HG02623 (cell line): ENCODE measurements at regions not wholly inside any gene's neighbourhood (a gene's known extent, or its start where the extent isn't known, plus 50 kb on each side); places are given as distances from the start of the nearest gene placed in this dataset.

Source experiments
- ATAC-seq: cut with Tn5 transposase; IDR thresholded peaks from one replicate; pipeline ENCODE4 v1.9.1; 2021; ENCODE audit warnings: moderate library complexity; ENCODE audit not compliant: unreplicated experiment

- ATAC-seq, result no peak
These were observed 802.6 kb upstream of the CHAC2 start for GRCh38 chr2:52964916-52965530.

DNA sequence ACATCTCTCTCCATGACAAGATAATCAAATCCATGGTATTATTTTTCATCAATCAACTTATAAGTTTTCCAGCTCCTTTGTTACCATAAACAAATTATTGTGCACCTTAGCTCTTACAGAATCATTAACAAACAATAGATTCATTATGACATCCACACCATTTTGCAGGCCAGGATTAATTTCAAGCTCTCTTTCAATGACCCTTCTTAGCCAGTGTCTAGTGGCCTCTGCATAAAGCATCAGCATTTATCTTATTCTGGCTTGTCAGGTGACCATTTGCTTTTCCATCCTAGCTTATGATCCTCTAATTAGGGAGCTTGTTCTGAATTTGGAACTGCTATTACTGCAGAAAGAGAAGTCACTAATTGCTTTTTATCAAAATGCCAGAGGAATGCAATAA lies 806.2 kb upstream of the CHAC2 start:
- no peak for ATAC-seq

- ATAC-seq, result no peak
These were observed 806.7 kb upstream of the CHAC2 start for GRCh38 chr2:52960881-52961280.

DNA sequence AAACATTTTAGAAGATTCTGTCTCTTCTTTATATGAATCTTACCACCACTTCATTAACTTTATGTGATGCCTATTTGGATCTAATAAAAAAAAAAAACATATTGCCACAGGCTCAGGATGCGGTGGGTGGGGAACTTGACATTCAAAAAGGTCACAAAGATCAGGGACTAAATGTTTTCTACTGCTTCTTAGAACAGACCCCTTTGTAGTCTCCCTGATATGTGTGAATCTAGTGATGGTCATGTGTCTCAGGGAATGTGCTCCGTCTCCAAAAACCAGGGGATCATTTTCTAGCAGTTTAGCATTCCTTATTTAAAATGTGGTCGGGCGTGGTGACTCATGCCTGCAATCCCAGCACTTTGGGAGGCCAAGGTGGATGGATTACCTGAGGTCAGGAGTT lies 807.8 kb upstream of the CHAC2 start:
- ATAC-seq, result no peak

DNA sequence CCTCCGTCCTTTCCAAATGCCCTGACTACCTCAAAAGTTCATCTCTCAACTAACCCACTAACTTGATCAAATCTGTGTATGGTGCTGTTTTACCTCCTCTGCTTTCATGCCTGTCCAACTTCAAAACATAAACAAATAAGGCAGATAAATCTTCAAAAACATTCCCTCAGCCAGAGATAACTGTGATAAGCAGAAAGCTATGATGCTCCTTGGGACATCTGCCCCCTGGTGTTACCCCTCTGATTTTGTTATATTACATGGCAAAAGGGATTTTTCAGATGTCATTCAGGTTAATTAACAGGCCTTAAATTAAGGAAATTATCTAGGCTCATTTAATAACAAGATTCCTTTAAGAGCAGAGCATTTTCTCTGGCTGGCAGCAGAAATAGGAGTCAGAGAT lies 810.8 kb upstream of the CHAC2 start:
- no peak for ATAC-seq

- ATAC-seq, result no peak
These were observed 811.5 kb upstream of the CHAC2 start for GRCh38 chr2:52956118-52956517.

- no peak for ATAC-seq
These were observed 812.5 kb upstream of the CHAC2 start for GRCh38 chr2:52955079-52955478.

- no peak for ATAC-seq
These were observed 827.5 kb upstream of the CHAC2 start for GRCh38 chr2:52940101-52940500.

- no peak for ATAC-seq
These were observed 828.4 kb upstream of the CHAC2 start for GRCh38 chr2:52939250-52939649.

DNA sequence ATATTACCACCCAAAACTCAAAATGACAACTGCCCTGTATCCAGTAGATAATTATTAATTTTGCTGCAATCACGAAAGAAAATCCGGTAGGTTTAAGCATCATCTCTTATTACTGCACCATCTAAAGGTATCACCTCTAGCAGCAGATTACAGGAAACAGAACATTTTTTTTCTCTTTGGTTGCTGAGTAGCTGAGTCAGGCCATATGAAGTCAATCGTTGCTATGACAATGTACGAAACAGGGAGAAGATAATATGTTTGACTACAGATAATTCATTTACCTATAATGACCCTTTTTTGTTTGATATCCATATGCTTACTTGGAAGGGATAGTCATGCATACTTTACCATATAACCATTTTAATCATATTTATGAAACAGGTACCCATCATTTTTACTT lies 831.6 kb upstream of the CHAC2 start:
- no peak for ATAC-seq

GRCh38 chr2:52934920-52935640 lies 832.5 kb upstream of the CHAC2 start:
- ATAC-seq, result no peak

- ATAC-seq, result peak; percentile 58
These were observed 833.2 kb upstream of the CHAC2 start for GRCh38 chr2:52934323-52934898.

- ATAC-seq, result no peak
These were observed 833.7 kb upstream of the CHAC2 start for GRCh38 chr2:52933878-52934277.

DNA sequence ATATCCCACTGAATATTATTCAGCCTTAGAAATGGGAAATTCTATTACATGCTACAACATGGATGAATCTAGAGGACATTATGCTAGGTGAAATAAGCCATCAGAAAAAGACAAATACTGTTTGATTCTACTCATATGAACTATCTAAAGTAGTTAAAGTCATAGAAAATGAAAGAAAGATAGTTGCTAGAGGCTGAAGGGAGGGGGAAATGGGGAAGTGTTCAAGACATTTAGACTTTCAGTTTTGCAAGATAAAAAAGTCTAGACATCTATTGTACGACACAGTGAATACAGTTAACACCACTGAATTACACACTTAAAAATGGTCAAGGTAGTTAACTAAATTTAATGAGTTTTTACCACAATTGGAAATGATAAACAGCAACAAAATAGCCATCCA lies 835.9 kb upstream of the CHAC2 start:
- peak; percentile 60 for ATAC-seq

- ATAC-seq, result no peak
These were observed 838.2 kb upstream of the CHAC2 start for GRCh38 chr2:52929412-52929811.

GRCh38 chr2:52919673-52920072 lies 847.9 kb upstream of the CHAC2 start:
- ATAC-seq, result no peak

DNA sequence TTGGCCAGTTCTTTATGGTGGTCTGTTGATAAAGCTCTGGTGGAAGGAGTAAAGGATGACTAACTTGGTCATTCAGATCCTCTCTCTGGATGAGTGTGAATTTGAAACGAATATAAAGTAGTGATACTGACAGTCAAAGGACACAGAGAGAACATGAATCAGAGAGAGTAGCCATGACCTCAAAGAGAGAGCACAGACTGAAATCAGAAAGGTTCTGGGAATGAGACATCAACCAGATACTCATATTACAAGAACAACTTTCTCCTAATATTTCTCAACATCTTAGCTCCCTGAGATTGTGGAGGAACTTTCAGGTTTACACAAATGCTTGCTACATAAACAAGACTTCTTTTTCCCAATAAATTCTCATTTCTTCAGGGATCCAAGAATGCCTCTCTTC lies 849.1 kb upstream of the CHAC2 start:
- ATAC-seq, result no peak

GRCh38 chr2:52916981-52917380 lies 850.6 kb upstream of the CHAC2 start:
- ATAC-seq, result no peak

DNA sequence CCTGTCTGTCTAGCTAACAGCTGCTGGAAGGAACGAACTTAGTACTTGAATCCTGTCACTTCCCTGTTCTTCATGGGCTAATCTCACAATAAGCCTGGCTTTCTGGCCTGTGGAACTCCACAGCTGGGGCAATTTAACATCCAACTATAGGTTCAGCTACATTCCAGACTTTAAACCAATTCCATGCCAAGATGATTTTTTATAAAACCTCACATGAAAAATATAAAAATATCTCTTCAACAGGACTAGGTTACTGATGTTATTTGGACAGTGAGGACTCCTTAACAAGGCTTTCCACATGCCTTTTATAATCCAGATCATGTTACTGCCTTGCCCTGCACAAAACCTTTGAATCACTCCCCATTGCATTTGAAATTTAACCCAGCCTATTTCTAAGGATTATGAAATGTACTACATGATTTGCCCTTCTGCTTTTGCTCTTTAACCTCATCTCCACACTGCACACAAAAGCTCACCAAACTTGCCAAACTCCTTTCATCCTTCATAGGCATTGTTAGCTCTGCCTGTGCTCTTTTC lies 863.2 kb upstream of the CHAC2 start:
- no peak for ATAC-seq

GRCh38 chr2:52897511-52898044 lies 870.0 kb upstream of the CHAC2 start:
- no peak for ATAC-seq

DNA sequence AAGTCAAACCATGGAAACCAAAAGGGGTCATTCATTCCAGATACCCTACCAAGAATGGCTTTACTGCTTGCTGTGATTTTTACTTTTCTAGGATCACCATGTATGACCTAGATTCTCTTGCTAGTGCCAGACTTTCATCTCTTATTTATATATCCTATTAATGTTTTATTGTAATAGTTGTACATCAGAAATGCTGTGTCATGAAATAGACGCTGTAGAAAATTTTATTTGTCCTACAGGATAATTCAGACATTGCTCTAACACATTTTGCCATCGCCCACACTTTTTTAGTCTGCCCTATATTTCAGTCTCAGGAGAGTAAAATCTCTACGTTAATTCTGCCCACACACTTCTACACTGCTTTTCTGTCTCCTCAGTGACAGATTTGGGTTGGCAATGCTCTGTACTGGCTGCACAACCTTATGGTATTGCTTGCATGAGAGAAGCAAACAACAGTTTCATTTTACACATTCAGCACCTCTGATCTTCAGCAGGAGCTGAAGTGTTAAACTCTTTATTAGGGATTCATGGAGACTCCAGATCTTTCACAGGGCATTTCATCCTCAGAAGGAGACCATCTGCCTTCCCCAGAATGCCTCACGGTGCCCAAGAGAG lies 871.8 kb upstream of the CHAC2 start:
- ATAC-seq, result no peak

DNA sequence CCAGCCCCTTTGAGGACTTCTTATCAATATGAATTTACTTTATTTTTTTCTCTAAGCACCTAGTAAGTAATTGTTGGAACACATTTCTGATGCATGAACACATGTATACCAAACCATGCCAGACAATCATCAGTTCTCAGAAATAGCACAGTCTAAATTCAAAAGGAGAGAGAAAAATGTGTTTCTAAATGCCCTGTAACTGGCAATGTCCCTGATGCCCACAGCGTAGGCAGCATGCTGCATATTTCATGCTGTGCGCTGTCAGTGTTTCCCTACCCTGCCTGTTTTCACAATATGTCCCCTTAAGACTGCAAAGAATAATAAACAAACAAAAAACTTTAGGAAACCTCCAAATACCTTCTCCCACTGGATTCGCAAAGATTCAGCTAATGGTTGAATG lies 881.0 kb upstream of the CHAC2 start:
- no peak for ATAC-seq
